ENCODE measurements at regions not wholly inside any gene's neighbourhood (a gene's known extent, or its start where the extent isn't known, plus 50 kb on each side); places are given as distances from the start of the nearest gene placed in this dataset.

- TF ChIP-seq TEAD4 (IDR thresholded peaks at IDR 0.05) (no peak), ZBTB7A (IDR thresholded peaks at IDR 0.05; ENCODE audit: low read depth) (no peak), EGR1 (IDR thresholded peaks at IDR 0.05) (no peak), RAD21 (IDR thresholded peaks at IDR 0.05; ENCODE audit: low read depth) (no peak)
Measured at GRCh38 chr19:28134311-28134710, 1078.6 kb downstream of the UQCRFS1 start.

All from Ishikawa (cell line).